K562 (cell line): ENCODE measurements at regions not wholly inside any gene's neighbourhood (a gene's known extent, or its start where the extent isn't known, plus 50 kb on each side); places are given as distances from the start of the nearest gene placed in this dataset.

ENCODE experiments used
- ATAC-seq: fragments of 200-7000 bp; cut with Tn5 transposase; 3 replicates; pipeline ENCODE4 v1.9.1; 2020; ENCODE audit warnings: moderate library complexity
- BruUV-seq: library from RNA; stranded (reverse); fragments of 400-500 nt; replicated peaks from 2 replicates; lab custom pipeline; 2021; lab: Mats Ljungman, UMichigan
- CTCF ChIA-PET: fragments of 300-600 bp; formaldehyde crosslinking; extraction: SDS; loops from one replicate; lab custom pipeline; 2021; ENCODE audit warnings: low intra/inter-chr PET ratio; lab: Yijun Ruan, JAX
- POLR2A ChIA-PET: fragments of 300-600, 350-650 bp; sonication (Branson Sonifier 250); formaldehyde crosslinking; extraction: SDS; loops from one replicate; lab custom pipeline; 2021; ENCODE audit warnings: antibody characterized with exemption, inconsistent platforms; lab: Yijun Ruan, JAX
- DNase-seq, 4 experiments: peaks; one replicate each; pipeline versions ENCODE4 v3.0.0 to v3.0.0-alpha.2; 2011 to 2018; ENCODE audit warnings: low spot score in 3 of 4, mixed read lengths in 3 of 4; ENCODE audit errors: extremely low read depth in 1 of 4
- FAIRE-seq: peaks from 2 replicates; lab custom pipeline; 2011; peaks lifted over from hg19 to GRCh38; lab: Jason Lieb, UNC
- H2AFZ ChIP-seq: 2 replicates; pipeline ENCODE4 v1.6.0; 2011; ENCODE audit warnings: low read depth, low read length, control low read depth, inconsistent platforms
- H3K27ac ChIP-seq: fragments of 200-600 bp; 3 replicates; pipeline ENCODE4 v1.8.0; 2011; ENCODE audit warnings: low read depth, mild to moderate bottlenecking, control low read depth, inconsistent platforms, low read length, moderate library complexity, mixed read lengths; ENCODE audit errors: extremely low read depth
- H3K27me3 ChIP-seq, 2 experiments: fragments of 300-600 bp in 1 of 2; 2 replicates in 1 of 2; 3 replicates in 1 of 2; pipeline versions ENCODE4 v1.6.0 to v1.8.0; 2011; ENCODE audit warnings: inconsistent platforms in 2 of 2, low read length in 2 of 2, mild to moderate bottlenecking in 1 of 2, mixed read lengths in 1 of 2, moderate library complexity in 1 of 2; ENCODE audit not compliant: control insufficient read depth in 2 of 2, insufficient read depth in 2 of 2
- H3K36me3 ChIP-seq: fragments of 300-600 bp; 3 replicates; pipeline ENCODE4 v1.8.0; 2011; ENCODE audit warnings: mild to moderate bottlenecking, low read length, inconsistent platforms; ENCODE audit not compliant: control insufficient read depth, insufficient read depth
- H3K4me1 ChIP-seq, 2 experiments: fragments of 200-600 bp in 1 of 2; replicated peaks in 1 of 2; 2 replicates in 1 of 2; 3 replicates in 1 of 2; pipeline versions ENCODE4 v1.5.1 to v1.8.0; 2011; ENCODE audit warnings: inconsistent platforms in 2 of 2, low read length in 2 of 2, mild to moderate bottlenecking in 1 of 2, mixed read lengths in 1 of 2, moderate library complexity in 1 of 2; ENCODE audit not compliant: control insufficient read depth in 2 of 2, insufficient read depth in 2 of 2
- H3K4me2 ChIP-seq: 2 replicates; pipeline ENCODE4 v1.6.1; 2011; ENCODE audit warnings: low read length, control low read depth, inconsistent platforms, mixed read lengths; ENCODE audit not compliant: insufficient read depth
- H3K4me3 ChIP-seq: fragments of 200-600 bp; sonication (generic), shearing (Covaris generic); 2 replicates; pipeline ENCODE4 v1.5.1; 2016; ENCODE audit warnings: control low read depth, inconsistent platforms
- H3K79me2 ChIP-seq: fragments of 200-600 bp; 3 replicates; pipeline ENCODE4 v1.8.0; 2011; ENCODE audit warnings: low read length, inconsistent platforms; ENCODE audit not compliant: control insufficient read depth, insufficient read depth
- H3K9ac ChIP-seq, 2 experiments: 2 replicates each; pipeline versions ENCODE4 v1.6.0 to v1.6.1; 2011; ENCODE audit warnings: low read depth in 2 of 2, low read length in 2 of 2, control low read depth in 1 of 2, inconsistent platforms in 1 of 2, mild to moderate bottlenecking in 1 of 2, mixed read lengths in 1 of 2; ENCODE audit not compliant: insufficient read depth in 1 of 2
- H3K9me1 ChIP-seq: one replicate; pipeline ENCODE4 v1.6.0; 2011; ENCODE audit warnings: inconsistent platforms, mild to moderate bottlenecking, low read length, moderate library complexity; ENCODE audit not compliant: control insufficient read depth, insufficient read depth
- H3K9me3 ChIP-seq: replicated peaks from 2 replicates; pipeline ENCODE4 v1.5.1; 2011; ENCODE audit warnings: low read depth, low read length, inconsistent platforms; ENCODE audit not compliant: control insufficient read depth, insufficient read depth
- H4K20me1 ChIP-seq: replicated peaks from 2 replicates; pipeline ENCODE4 v1.6.1; 2011; ENCODE audit warnings: low read length, inconsistent platforms, mixed read lengths; ENCODE audit not compliant: control insufficient read depth, insufficient read depth
- ARID1B ChIP-seq: fragments of 450-650 bp; IDR thresholded peaks from 2 replicates; pipeline ENCODE4 v1.6.1; 2016; ENCODE audit warnings: antibody characterized with exemption, mild to moderate bottlenecking, inconsistent platforms
- ATF6 ChIP-seq: sonication (generic); formaldehyde crosslinking; IDR thresholded peaks from 2 replicates; pipeline ENCODE4 v1.4.0; 2020; ENCODE audit warnings: mild to moderate bottlenecking, missing genetic modification reagents
- CBFA2T3 ChIP-seq: fragments of 450-650 bp; IDR thresholded peaks from 2 replicates; pipeline ENCODE4 v1.6.1; 2017
- FOXA3 ChIP-seq, 2 experiments: fragments of 450-650 bp in 1 of 2; sonication (generic) in 1 of 2; formaldehyde crosslinking; IDR thresholded peaks in 1 of 2; conservative IDR thresholded peaks in 1 of 2; 2 replicates each; pipeline versions ENCODE4 v1.4.0 to v1.8.0; 2020 to 2022; ENCODE audit warnings: mild to moderate bottlenecking in 2 of 2, missing genetic modification reagents in 1 of 2
- HDAC1 ChIP-seq, 2 experiments: fragments of 450-650 bp; IDR thresholded peaks; 2 replicates each; pipeline ENCODE4 v1.6.1; 2016 to 2017; ENCODE audit warnings: inconsistent platforms in 1 of 2, mild to moderate bottlenecking in 1 of 2, moderate library complexity in 1 of 2
- KAT8 ChIP-seq: fragments of 450-650 bp; IDR thresholded peaks from 2 replicates; pipeline ENCODE4 v1.6.1; 2016; ENCODE audit warnings: low read depth, mild to moderate bottlenecking
- KDM1A ChIP-seq, 2 experiments: fragments of 450-650 bp; IDR thresholded peaks; 2 replicates each; pipeline ENCODE4 v1.6.1; 2016; ENCODE audit warnings: mild to moderate bottlenecking in 2 of 2
- LARP7 ChIP-seq: fragments of 450-650 bp; IDR thresholded peaks from 2 replicates; pipeline ENCODE4 v1.6.1; 2016
- MCM7 ChIP-seq, 2 experiments: fragments of 450-650 bp; IDR thresholded peaks; 2 replicates each; pipeline ENCODE4 v1.6.1; 2016 to 2018
- MXI1 ChIP-seq: IDR thresholded peaks from 2 replicates; pipeline ENCODE4 v1.6.1; 2011; ENCODE audit warnings: low read depth, mild to moderate bottlenecking, improper control_type of control experiment, low read length
- NCOR1 ChIP-seq: fragments of 450-650 bp; IDR thresholded peaks from 2 replicates; pipeline ENCODE4 v1.6.1; 2016; ENCODE audit warnings: mild to moderate bottlenecking, moderate library complexity
- NR2C2 ChIP-seq, 2 experiments: fragments of 200-800 bp in 1 of 2; sonication (Bioruptor generic) in 1 of 2; sonication (generic) in 1 of 2; formaldehyde crosslinking in 1 of 2; IDR thresholded peaks; 2 replicates each; pipeline versions ENCODE4 v1.6.1 to v1.8.0; 2016 to 2022; ENCODE audit warnings: mild to moderate bottlenecking in 1 of 2, missing compliant biosample characterization in 1 of 2, missing genetic modification characterization in 1 of 2, missing genetic modification reagents in 1 of 2
- SIRT6 ChIP-seq: IDR thresholded peaks from one replicate; pipeline ENCODE4 v1.6.1; 2012; ENCODE audit warnings: low read depth, mild to moderate bottlenecking, control low read depth, inconsistent platforms, low read length, moderate library complexity
- SMAD3 ChIP-seq: fragments of 450-650 bp; formaldehyde crosslinking; conservative IDR thresholded peaks from 2 replicates; pipeline ENCODE4 v1.4.0; 2020; ENCODE audit warnings: mild to moderate bottlenecking
- TAF7 ChIP-seq: fragments of 450-650 bp; IDR thresholded peaks from 2 replicates; pipeline ENCODE4 v1.6.1; 2016; ENCODE audit warnings: missing genetic modification characterization, missing compliant biosample characterization
- TCF7L2 ChIP-seq: fragments of 150-350 bp; IDR thresholded peaks from 2 replicates; pipeline ENCODE4 v1.6.1; 2016; ENCODE audit warnings: low read depth, mild to moderate bottlenecking, low read length, moderate library complexity
- TRIM24 ChIP-seq, 2 experiments: fragments of 450-650 bp; IDR thresholded peaks; 2 replicates each; pipeline ENCODE4 v1.6.1; 2016
- YBX1 ChIP-seq: fragments of 450-650 bp; IDR thresholded peaks from 2 replicates; pipeline ENCODE4 v1.7.1; 2016; ENCODE audit warnings: mild to moderate bottlenecking
- ZBTB2 ChIP-seq: fragments of 450-650 bp; IDR thresholded peaks from 2 replicates; pipeline ENCODE4 v1.6.1; 2016; ENCODE audit warnings: antibody characterized with exemption
- ZNF282 ChIP-seq: sonication (generic); formaldehyde crosslinking; IDR thresholded peaks from 2 replicates; pipeline ENCODE4 v1.8.1; 2023; ENCODE audit warnings: missing genetic modification reagents
- ZNF3 ChIP-seq: fragments of 250-450 bp; sonication (Bioruptor Pico); IDR thresholded peaks from 2 replicates; pipeline ENCODE4 v1.5.0; 2021; ENCODE audit warnings: mild to moderate bottlenecking, moderate library complexity
- ZNF408 ChIP-seq: fragments of 250-450 bp; sonication (Bioruptor Pico); IDR thresholded peaks from 2 replicates; pipeline ENCODE4 v1.4.0; 2020; ENCODE audit warnings: low read depth, mild to moderate bottlenecking, moderate library complexity
- ZNF764 ChIP-seq: fragments of 250-450 bp; sonication (Bioruptor Pico); IDR thresholded peaks from 2 replicates; pipeline ENCODE4 v1.4.0; 2020; ENCODE audit warnings: low read depth, mild to moderate bottlenecking, moderate library complexity
- WGBS: fragments of 100-300 bp; shearing (Covaris generic); methylation state at CpG from one replicate; pipeline ENCODE4 v1.1.6; 2016; ENCODE audit warnings: low coverage, mixed read lengths; ENCODE audit not compliant: insufficient coverage; ENCODE audit errors: missing lambda C conversion rate; 5-methylcytosine and 5-hydroxymethylcytosine counted together
- in situ Hi-C: fragments of 300-500 bp; cut with MboI; formaldehyde crosslinking; loops from 4 replicates; pipeline ENCODE4 v1.15.0; 2018; ENCODE audit warnings: inconsistent platforms, mixed read lengths
- intact Hi-C: fragments of 100-400 bp; cut with micrococcal nuclease; formaldehyde crosslinking; loops from 2 replicates; pipeline ENCODE4 v1.14.2; 2022

DNA sequence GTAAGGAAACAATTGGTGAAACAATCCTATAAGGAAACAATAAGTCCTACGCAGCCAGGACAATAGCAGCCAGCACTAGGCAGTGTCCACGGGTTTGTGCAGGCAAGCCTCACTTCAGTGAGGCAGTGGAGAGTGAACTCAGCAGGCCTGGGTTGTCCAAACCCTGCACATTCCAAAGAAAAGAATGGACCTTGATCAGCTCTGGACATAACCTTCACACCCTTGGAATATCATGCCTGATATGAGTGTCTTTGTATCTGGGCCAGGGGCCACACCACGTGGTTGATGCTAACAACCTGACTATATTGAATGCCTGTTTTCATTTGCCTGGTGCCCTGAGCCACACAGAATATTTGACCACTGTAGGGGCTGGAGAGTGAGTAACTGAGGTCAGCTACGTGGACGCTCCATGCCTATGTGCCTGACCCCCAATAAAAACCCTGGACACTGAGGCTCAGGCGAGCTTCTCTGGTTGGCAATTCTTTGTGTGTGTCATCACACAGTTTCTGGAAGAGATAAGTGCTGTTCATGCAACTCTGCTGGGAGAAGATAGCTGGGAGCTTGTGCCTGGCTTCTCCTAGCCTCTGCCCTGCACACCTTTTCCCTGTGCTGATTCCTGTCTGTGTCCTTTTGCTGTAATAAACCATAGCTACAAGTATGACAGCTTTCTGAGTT is 81.4 kb upstream of the NCOR2 start:
- Histone ChIP-seq H3K27ac (no peak overlapping the region), H3K4me3 (no peak overlapping the region), H3K36me3 (no peaks in the 10 kb centered on the region), H3K9ac (no peak overlapping the region), H4K20me1 (no peaks in the 10 kb centered on the region), H3K9me1 (no peaks in the 10 kb centered on the region), H3K4me2 (no peak overlapping the region), H3K4me1 (peaks cover 12 to 24% of the 10 kb centered on the region in 2 experiments), H2AFZ (no peak overlapping the region), H3K79me2 (no peaks in the 10 kb centered on the region), H3K9me3 (no peaks in the 10 kb centered on the region; the same call in 1 of the 2 replicates), H3K27me3 (no peaks in the 10 kb centered on the region; a peak in 1 of 5 replicates)
- intact Hi-C loops = no loop called here
- ChIA-PET CTCF (no interaction called here), POLR2A (interaction anchor here (0.6 to 1.2 kb wide), 4 partner anchors 8 to 372 kb away, joined by 3 to 5 read pairs (median 3); no protein-coding TSS in a partner anchor)
- FAIRE-seq = no peak
- peak in 1 of 4 experiments; percentile 33 for DNase-seq
- in situ Hi-C loops = no loop called here
- WGBS = 12% methylated on average over 6 of the region's 6 CpGs
- BruUV-seq = no TSS peak
- ATAC-seq = no peak
- TF ChIP-seq ARID1B (peak; percentile 56; the same call in 1 of the 2 replicates), KAT8 (no peak), FOXA3 (CRISPR knock-in tag; conservative IDR thresholded peaks at IDR 0.05 in 1 of 2, IDR thresholded peaks at IDR 0.05 in 1 of 2) (no peak), MCM7 (IDR thresholded peaks at IDR 0.05) (no peak), SIRT6 (no peak), NR2C2 (CRISPR knock-in tag; IDR thresholded peaks at IDR 0.05) (no peak), NR2C2 (tag; IDR thresholded peaks at IDR 0.05) (no peak), ZNF282 (CRISPR knock-in tag) (no peak), ZNF408 (no peak), HDAC1 (IDR thresholded peaks at IDR 0.05) (no peak), MXI1 (no peak), YBX1 (no peak), CBFA2T3 (peak; percentile 75), TRIM24 (IDR thresholded peaks at IDR 0.05) (peak; percentile 60 to 80), NCOR1 (peak; percentile 34; the same call in 1 of the 2 replicates), LARP7 (no peak), ZNF764 (no peak), SMAD3 (CRISPR knock-in tag) (no peak), KDM1A (IDR thresholded peaks at IDR 0.05) (no peak), TAF7 (tag) (no peak), TCF7L2 (no peak), ZBTB2 (no peak), ATF6 (CRISPR knock-in tag) (no peak), ZNF3 (CRISPR knock-in tag) (no peak)
